ENCODE measurements at regions not wholly inside any gene's neighbourhood (a gene's known extent, or its start where the extent isn't known, plus 50 kb on each side); places are given as distances from the start of the nearest gene placed in this dataset.

DNA sequence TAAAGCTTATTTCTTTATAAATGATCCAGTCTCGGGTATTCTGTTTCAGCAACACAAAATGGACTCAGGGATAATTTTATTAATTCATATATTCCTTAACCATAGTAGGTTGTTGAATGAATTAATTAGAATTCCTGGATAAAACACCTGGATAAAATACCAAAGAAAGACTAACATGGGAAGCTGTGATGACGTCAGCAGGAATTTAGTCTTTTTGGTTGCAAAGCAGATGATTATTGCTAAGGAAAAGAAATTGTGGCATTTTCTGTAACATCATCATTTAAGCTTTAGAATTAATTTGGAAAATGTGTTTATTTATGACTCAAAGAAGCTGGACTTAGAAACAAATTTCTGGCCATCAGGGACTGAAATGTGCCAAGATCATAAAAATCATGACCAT is 228.3 kb upstream of the ZBTB20 start:
- no peak for TF ChIP-seq POLR2A (IDR thresholded peaks at IDR 0.05)
- TF ChIP-seq, protein P1, sequence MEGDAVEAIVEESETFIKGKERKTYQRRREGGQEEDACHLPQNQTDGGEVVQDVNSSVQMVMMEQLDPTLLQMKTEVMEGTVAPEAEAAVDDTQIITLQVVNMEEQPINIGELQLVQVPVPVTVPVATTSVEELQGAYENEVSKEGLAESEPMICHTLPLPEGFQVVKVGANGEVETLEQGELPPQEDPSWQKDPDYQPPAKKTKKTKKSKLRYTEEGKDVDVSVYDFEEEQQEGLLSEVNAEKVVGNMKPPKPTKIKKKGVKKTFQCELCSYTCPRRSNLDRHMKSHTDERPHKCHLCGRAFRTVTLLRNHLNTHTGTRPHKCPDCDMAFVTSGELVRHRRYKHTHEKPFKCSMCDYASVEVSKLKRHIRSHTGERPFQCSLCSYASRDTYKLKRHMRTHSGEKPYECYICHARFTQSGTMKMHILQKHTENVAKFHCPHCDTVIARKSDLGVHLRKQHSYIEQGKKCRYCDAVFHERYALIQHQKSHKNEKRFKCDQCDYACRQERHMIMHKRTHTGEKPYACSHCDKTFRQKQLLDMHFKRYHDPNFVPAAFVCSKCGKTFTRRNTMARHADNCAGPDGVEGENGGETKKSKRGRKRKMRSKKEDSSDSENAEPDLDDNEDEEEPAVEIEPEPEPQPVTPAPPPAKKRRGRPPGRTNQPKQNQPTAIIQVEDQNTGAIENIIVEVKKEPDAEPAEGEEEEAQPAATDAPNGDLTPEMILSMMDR (IDR thresholded peaks at IDR 0.05 in 4 of 5, conservative IDR thresholded peaks at IDR 0.05 in 1 of 5): no peak
